Keratinocyte (primary cell): ENCODE measurements at regions not wholly inside any gene's neighbourhood (a gene's known extent, or its start where the extent isn't known, plus 50 kb on each side); places are given as distances from the start of the nearest gene placed in this dataset.

Source experiments
- DNase-seq: peaks from one replicate; pipeline ENCODE4 v3.0.0-alpha.2; 2011; ENCODE audit warnings: low read depth, missing footprints, low spot score
- FAIRE-seq: peaks from 2 replicates; lab custom pipeline; 2011; peaks lifted over from hg19 to GRCh38; lab: Jason Lieb, UNC
- H2AFZ ChIP-seq: 2 replicates; pipeline ENCODE4 v1.6.0; 2012; ENCODE audit warnings: low read length, control low read depth, inconsistent platforms; ENCODE audit not compliant: control insufficient read depth
- H3K27ac ChIP-seq: 2 replicates; pipeline ENCODE4 v1.5.1; 2011; ENCODE audit warnings: low read length; ENCODE audit not compliant: control insufficient read depth, insufficient read depth
- H3K27me3 ChIP-seq: 3 replicates; pipeline ENCODE4 v1.6.0; 2011; ENCODE audit warnings: low read length; ENCODE audit not compliant: control insufficient read depth, insufficient read depth; ENCODE audit errors: extremely low read depth
- H3K36me3 ChIP-seq, 2 experiments: 2 replicates in 1 of 2; 3 replicates in 1 of 2; pipeline ENCODE4 v1.5.1; 2011; ENCODE audit warnings: low read length in 2 of 2, mild to moderate bottlenecking in 1 of 2; ENCODE audit not compliant: control insufficient read depth in 2 of 2, insufficient read depth in 2 of 2; ENCODE audit errors: extremely low read depth in 1 of 2
- H3K4me1 ChIP-seq: 3 replicates; pipeline ENCODE4 v1.5.1; 2011; ENCODE audit warnings: low read length; ENCODE audit not compliant: control insufficient read depth, insufficient read depth; ENCODE audit errors: extremely low read depth
- H3K4me2 ChIP-seq: 3 replicates; pipeline ENCODE4 v1.6.0; 2011; ENCODE audit warnings: low read depth, low read length; ENCODE audit not compliant: control insufficient read depth, insufficient read depth; ENCODE audit errors: extremely low read depth
- H3K4me3 ChIP-seq, 3 experiments: fragments of 200-600 bp in 1 of 3; sonication (generic) in 1 of 3; 2 replicates in 2 of 3; 3 replicates in 1 of 3; pipeline ENCODE4 v1.5.1; 2011 to 2016; ENCODE audit warnings: low read length in 3 of 3, mild to moderate bottlenecking in 3 of 3, control low read depth in 2 of 3, inconsistent platforms in 1 of 3, low read depth in 1 of 3, mixed read lengths in 1 of 3, mixed run types in 1 of 3, moderate library complexity in 1 of 3; ENCODE audit not compliant: control insufficient read depth in 2 of 3, insufficient read depth in 2 of 3; ENCODE audit errors: extremely low read depth in 1 of 3
- H3K79me2 ChIP-seq: 2 replicates; pipeline ENCODE4 v1.6.0; 2012; ENCODE audit warnings: low read length; ENCODE audit not compliant: control insufficient read depth, insufficient read depth
- H3K9ac ChIP-seq: 3 replicates; pipeline ENCODE4 v1.6.0; 2011; ENCODE audit warnings: low read length; ENCODE audit not compliant: control insufficient read depth, insufficient read depth; ENCODE audit errors: extremely low read depth
- H3K9me1 ChIP-seq: 3 replicates; pipeline ENCODE4 v1.6.0; 2011; ENCODE audit warnings: low read length; ENCODE audit not compliant: control insufficient read depth, insufficient read depth; ENCODE audit errors: extremely low read depth
- H3K9me3 ChIP-seq: 2 replicates; pipeline ENCODE4 v1.5.1; 2012; ENCODE audit warnings: low read depth, low read length; ENCODE audit not compliant: control insufficient read depth
- H4K20me1 ChIP-seq: 3 replicates; pipeline ENCODE4 v1.6.0; 2011; ENCODE audit warnings: low read length; ENCODE audit not compliant: control insufficient read depth, insufficient read depth; ENCODE audit errors: extremely low read depth
- CTCF ChIP-seq, 3 experiments: IDR thresholded peaks in 1 of 3; conservative IDR thresholded peaks in 1 of 3; optimal IDR thresholded peaks in 1 of 3; 2 replicates in 2 of 3; 3 replicates in 1 of 3; pipeline versions ENCODE3 to v1.5.1; 2011; ENCODE audit warnings: low read length in 3 of 3, mild to moderate bottlenecking in 3 of 3, moderate library complexity in 2 of 3, control low read depth in 1 of 3, inconsistent platforms in 1 of 3; ENCODE audit not compliant: insufficient read depth in 2 of 3; ENCODE audit errors: extremely low read depth in 1 of 3
- EZH2 ChIP-seq: IDR thresholded peaks from one replicate; pipeline ENCODE4 v1.6.1; 2012; ENCODE audit warnings: inconsistent platforms, mild to moderate bottlenecking, low read length, moderate library complexity
- dilution Hi-C: fragments of 300-500 bp; cut with MboI; formaldehyde crosslinking; loops from one replicate; pipeline ENCODE4 v1.7.0; 2020; ENCODE audit warnings: low sequenced_read_pairs; ENCODE audit not compliant: extremely low pct_ligation_motif_present

DNA sequence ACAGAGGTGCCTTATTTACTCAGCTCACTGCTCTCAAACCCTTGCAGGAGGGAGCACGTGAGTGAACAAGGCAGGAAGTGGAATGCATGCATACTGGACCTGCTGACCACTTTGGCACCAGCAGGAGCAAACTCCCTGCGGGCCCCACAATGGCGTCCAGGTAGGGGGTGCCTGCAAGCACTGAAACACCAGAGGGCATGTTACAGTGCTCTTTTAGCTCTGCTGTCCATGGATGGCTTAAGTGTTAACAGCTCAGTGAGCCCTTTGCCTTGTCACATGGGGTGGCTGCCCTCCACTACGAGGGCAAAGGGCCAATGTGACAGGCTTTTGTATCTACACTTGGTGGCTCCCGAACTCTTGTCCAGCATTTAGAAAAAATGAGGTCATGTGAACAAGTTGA is 199.5 kb upstream of the UGT8 start:
- Histone ChIP-seq H3K9ac (no peak overlapping the region), H3K79me2 (no peaks in the 10 kb centered on the region), H3K4me3 (no peak overlapping the region), H3K9me3 (no peaks in the 10 kb centered on the region), H3K9me1 (no peaks in the 10 kb centered on the region), H3K27me3 (no peaks in the 10 kb centered on the region), H2AFZ (no peak overlapping the region), H3K27ac (no peak overlapping the region), H3K36me3 (no peaks in the 10 kb centered on the region), H3K4me1 (peaks cover 8% of the 10 kb centered on the region), H3K4me2 (no peak overlapping the region), H4K20me1 (no peaks in the 10 kb centered on the region)
- TF ChIP-seq EZH2: no peak
- no peak for TF ChIP-seq CTCF (optimal IDR thresholded peaks at IDR 0.05 in 1 of 3, IDR thresholded peaks at IDR 0.05 in 1 of 3, conservative IDR thresholded peaks at IDR 0.05 in 1 of 3; ENCODE audit: extremely low read depth in 1 of 3, insufficient read depth in 2 of 3, low read length in 3 of 3)
- FAIRE-seq (no peak), DNase-seq (no peak)
- dilution Hi-C loops: no loop called here

- Histone ChIP-seq H3K79me2 (no peaks in the 10 kb centered on the region), H3K9ac (no peak overlapping the region), H3K4me1 (peaks cover 7% of the 10 kb centered on the region), H3K4me2 (peak overlapping the region; percentile 6), H4K20me1 (no peaks in the 10 kb centered on the region), H3K27ac (no peak overlapping the region), H3K9me3 (no peaks in the 10 kb centered on the region), H2AFZ (no peak overlapping the region), H3K9me1 (no peaks in the 10 kb centered on the region), H3K36me3 (no peaks in the 10 kb centered on the region), H3K27me3 (no peaks in the 10 kb centered on the region), H3K4me3 (no peak overlapping the region)
- dilution Hi-C loops: no loop called here
- FAIRE-seq (peak; percentile 5), DNase-seq (peak; percentile 25)
- TF ChIP-seq EZH2 (no peak), CTCF (optimal IDR thresholded peaks at IDR 0.05 in 1 of 3, IDR thresholded peaks at IDR 0.05 in 1 of 3, conservative IDR thresholded peaks at IDR 0.05 in 1 of 3; ENCODE audit: extremely low read depth in 1 of 3, insufficient read depth in 2 of 3, low read length in 3 of 3) (no peak)
Measured at GRCh38 chr4:114400531-114400930, 198.1 kb upstream of the UGT8 start.
